H54 (cell line): ENCODE measurements at regions not wholly inside any gene's neighbourhood (a gene's known extent, or its start where the extent isn't known, plus 50 kb on each side); places are given as distances from the start of the nearest gene placed in this dataset.

ENCODE experiments used
- DNase-seq: peaks from one replicate; pipeline ENCODE4 v3.0.0; 2011; ENCODE audit warnings: low spot score, mixed read lengths; ENCODE audit not compliant: insufficient read length
- FAIRE-seq: peaks from 3 replicates; lab custom pipeline; 2011; peaks lifted over from hg19 to GRCh38; lab: Jason Lieb, UNC
- POLR2A ChIP-seq: IDR thresholded peaks from 2 replicates; pipeline ENCODE4 v1.6.1; 2011; ENCODE audit warnings: low read depth, mild to moderate bottlenecking, low read length

DNA sequence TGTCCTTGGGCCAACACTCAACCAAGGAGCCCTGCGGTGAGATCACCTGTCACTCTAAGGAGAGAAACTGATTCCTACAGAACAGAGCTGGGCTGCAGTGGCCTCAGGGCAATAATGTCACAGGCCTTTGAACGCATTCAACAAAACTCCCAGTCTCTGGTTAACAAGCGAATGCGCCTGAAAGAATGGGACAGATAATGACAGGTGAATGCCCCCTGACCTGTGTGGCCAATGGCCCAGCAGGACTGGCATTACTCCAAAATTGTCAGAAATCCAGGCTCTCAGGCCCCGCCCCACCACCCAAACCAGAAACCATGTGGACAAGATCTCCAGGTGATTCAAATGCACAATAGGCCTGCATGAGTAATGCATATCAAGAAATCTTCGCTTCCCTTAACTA is 277.7 kb upstream of the KLF6 start:
- TF ChIP-seq POLR2A, result no peak
- DNase-seq, result no peak
- FAIRE-seq, result no peak

DNA sequence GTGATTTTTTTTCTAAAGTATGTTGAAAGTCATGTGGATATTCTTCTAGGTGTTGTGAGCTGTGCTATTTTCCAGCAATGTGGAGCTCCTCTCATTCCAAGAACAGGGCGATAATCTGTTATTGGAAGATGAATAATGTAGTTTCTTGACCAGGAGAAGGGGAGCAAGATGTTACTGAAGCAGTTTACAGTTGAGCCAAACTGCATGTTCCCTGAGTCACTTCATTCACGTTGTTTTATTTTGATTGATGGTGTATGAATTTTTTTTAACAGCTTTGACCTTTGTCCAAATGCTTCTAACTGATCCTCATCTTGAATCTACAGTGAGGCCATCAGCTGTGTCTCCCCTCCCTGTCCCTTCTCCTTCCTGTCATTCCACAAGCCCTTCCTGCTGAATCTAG is 277.1 kb upstream of the KLF6 start:
- TF ChIP-seq POLR2A, result no peak
- FAIRE-seq (no peak), DNase-seq (no peak)

GRCh38 chr10:4061441-4061951 is 276.5 kb upstream of the KLF6 start:
- no peak for DNase-seq
- no peak for TF ChIP-seq POLR2A

DNA sequence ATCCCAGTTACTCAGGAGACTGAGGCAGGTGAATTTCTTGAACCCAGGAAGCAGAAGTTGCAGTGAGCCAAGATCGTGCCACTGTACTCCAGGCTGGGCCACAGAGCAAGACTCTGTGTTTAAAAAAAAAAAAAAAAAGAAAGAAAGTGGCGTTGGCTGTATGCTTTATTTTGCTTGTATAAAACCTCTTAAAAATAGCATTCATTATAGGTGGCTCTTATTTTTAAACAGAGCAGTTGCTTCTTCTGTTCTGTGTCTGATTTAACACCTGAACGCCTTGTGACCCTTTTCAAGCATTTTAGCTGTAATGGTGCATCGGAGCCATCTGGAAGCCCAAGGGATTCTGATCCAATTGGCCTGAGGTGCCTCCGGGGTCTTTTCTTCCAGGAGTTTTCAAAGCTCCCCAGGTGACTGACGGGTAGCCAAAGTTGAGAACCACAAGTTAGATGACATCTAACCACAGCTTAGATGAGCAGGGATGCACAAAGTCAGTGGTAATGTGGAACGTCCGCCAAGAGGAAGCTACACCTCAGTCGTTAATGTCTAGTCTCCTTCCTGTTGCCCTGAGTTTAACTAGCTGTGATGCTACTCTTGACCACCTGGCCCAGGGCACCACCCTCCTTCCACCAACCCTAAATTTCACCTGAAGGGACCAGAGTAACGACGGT is 274.6 kb upstream of the KLF6 start:
- no peak for DNase-seq

More at GRCh38 chr10:4061441-4061951, 276.5 kb upstream of the KLF6 start:
- no peak for FAIRE-seq

GRCh38 chr10:4058514-4059029 is 273.6 kb upstream of the KLF6 start:
- DNase-seq, result no peak
- no peak for FAIRE-seq
- no peak for TF ChIP-seq POLR2A

More for the DNA sequence above, 274.6 kb upstream of the KLF6 start:
- no peak for TF ChIP-seq POLR2A
- no peak for FAIRE-seq

- DNase-seq (no peak), FAIRE-seq (no peak)
- no peak for TF ChIP-seq POLR2A
Observed at GRCh38 chr10:4057725-4058513, 272.9 kb upstream of the KLF6 start.

- TF ChIP-seq POLR2A, result no peak
- DNase-seq (no peak), FAIRE-seq (no peak)
Observed at GRCh38 chr10:4057021-4057420, 272.0 kb upstream of the KLF6 start.

GRCh38 chr10:4054656-4055435 is 269.8 kb upstream of the KLF6 start:
- DNase-seq (no peak), FAIRE-seq (no peak)
- TF ChIP-seq POLR2A, result no peak

DNA sequence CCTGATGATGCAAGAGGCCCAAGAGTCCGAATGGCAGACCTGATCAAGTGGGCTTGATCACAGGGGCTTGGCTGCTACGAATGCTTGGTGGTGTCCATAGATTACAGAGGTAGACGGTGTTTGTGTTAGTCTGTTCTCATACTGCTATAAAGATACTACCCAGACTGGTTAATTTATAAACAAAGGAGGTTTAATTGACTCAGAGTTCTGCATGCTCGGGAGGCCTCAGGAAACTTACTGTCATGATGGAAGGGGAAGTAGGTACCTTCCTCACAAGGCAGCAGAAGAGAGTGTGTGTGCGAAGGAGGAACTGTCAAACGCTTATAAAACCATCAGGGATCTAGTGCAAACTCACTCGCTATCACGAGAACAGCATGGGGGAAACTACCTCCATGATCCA is 268.9 kb upstream of the KLF6 start:
- no peak for TF ChIP-seq POLR2A
- DNase-seq (no peak), FAIRE-seq (no peak)

GRCh38 chr10:4051641-4052151 is 266.7 kb upstream of the KLF6 start:
- no peak for TF ChIP-seq POLR2A
- FAIRE-seq, result no peak
- no peak for DNase-seq

GRCh38 chr10:4051011-4051640 is 266.1 kb upstream of the KLF6 start:
- peak; percentile 12 for DNase-seq
- no peak for TF ChIP-seq POLR2A
- FAIRE-seq, result peak; percentile 65

- DNase-seq, result no peak
- no peak for FAIRE-seq
- TF ChIP-seq POLR2A, result no peak
Observed at GRCh38 chr10:4050061-4050460, 265.1 kb upstream of the KLF6 start.

- TF ChIP-seq POLR2A, result no peak
- FAIRE-seq (no peak), DNase-seq (no peak)
Observed at GRCh38 chr10:4049348-4049747, 264.3 kb upstream of the KLF6 start.
